ENCODE measurements at regions not wholly inside any gene's neighbourhood (a gene's known extent, or its start where the extent isn't known, plus 50 kb on each side); places are given as distances from the start of the nearest gene placed in this dataset.
"Not testable (repeated sequence)": the region's sequence is repeated elsewhere in the genome, so short reads cannot be mapped to it uniquely, and the experiment has no call there.

- H3K18ac ChIP-seq (ENCODE audit: insufficient read length, low read depth, low read length) = no peak overlapping the region
- no peak overlapping the region for H2AFZ ChIP-seq (ENCODE audit: low read length)
- H3K27me3 ChIP-seq (ENCODE audit: insufficient read depth, low read length) = no peaks in the 10 kb centered on the region
- peaks cover 0 to 8% (median 4%) of the 10 kb centered on the region in 3 experiments; a peak in 4 of 7 replicates for H3K36me3 Mint-ChIP-seq (ENCODE audit: insufficient read depth in 1 of 3, low read depth in 3 of 3)
- no peak overlapping the region for H4K91ac ChIP-seq (ENCODE audit: insufficient read length, low read depth, low read length)
- no peak overlapping the region for H3K27ac Mint-ChIP-seq
- H3K4me2 ChIP-seq (ENCODE audit: insufficient read depth, insufficient read length, low read length) = no peak overlapping the region
- no peaks in the 10 kb centered on the region for H3K79me1 ChIP-seq (ENCODE audit: insufficient read depth, low read depth, low read length, poor library complexity, severe bottlenecking)
- TF ChIP-seq CTCF (conservative IDR thresholded peaks at IDR 0.05) = no peak
- no peaks in the 10 kb centered on the region for H3K4me1 ChIP-seq (ENCODE audit: insufficient read depth, low read length)
- H2BK5ac ChIP-seq (ENCODE audit: insufficient read length, low read length) = no peak overlapping the region
- H2BK12ac ChIP-seq (ENCODE audit: insufficient read length, low read depth, low read length) = no peak overlapping the region
- H2AK5ac ChIP-seq (ENCODE audit: insufficient read length, low read length) = no peak overlapping the region
- no peak overlapping the region for H2BK20ac ChIP-seq (ENCODE audit: low read depth, low read length, poor library complexity, severe bottlenecking)
- no peak overlapping the region for H3K4me3 Mint-ChIP-seq
- no peaks in the 10 kb centered on the region for H3K9me3 ChIP-seq (ENCODE audit: control insufficient read depth, low read depth, low read length)
- H4K8ac ChIP-seq (replicated peaks; ENCODE audit: insufficient read length, low read depth, low read length) = no peak overlapping the region
- no peak overlapping the region for H3K56ac ChIP-seq (ENCODE audit: insufficient read length, low read depth, low read length)
- no peaks in the 10 kb centered on the region; the same call in 1 of the 2 replicates for H3K27me3 Mint-ChIP-seq (ENCODE audit: low read depth)
- H3K23me2 ChIP-seq (ENCODE audit: insufficient read length, low read depth, low read length, poor library complexity, severe bottlenecking) = no peaks in the 10 kb centered on the region
- no peak overlapping the region for H3K9ac ChIP-seq (ENCODE audit: extremely low read depth, insufficient read length, low read length)
- no peaks in the 10 kb centered on the region for H4K20me1 ChIP-seq (ENCODE audit: control insufficient read depth, insufficient read depth, insufficient read length)
- H3K79me2 ChIP-seq (ENCODE audit: insufficient read depth, low read length) = no peaks in the 10 kb centered on the region
- H3K4me1 Mint-ChIP-seq = peaks cover 3% of the 10 kb centered on the region in 2 experiments; a peak in 2 of 4 replicates
- H3K27ac ChIP-seq (ENCODE audit: insufficient read length, low read depth, low read length) = no peak overlapping the region
- no peak overlapping the region for H2BK15ac ChIP-seq (ENCODE audit: low read depth, low read length)
- no peak overlapping the region for H3K4ac ChIP-seq (ENCODE audit: low read depth, low read length)
- WGBS (ENCODE audit: extremely low coverage, insufficient read length, low lambda C conversion rate) = no CpG with 5 or more reads among the region's 4 CpGs
- H4K5ac ChIP-seq (ENCODE audit: insufficient read length, low read depth, low read length) = no peak overlapping the region
- no peak for DNase-seq
- peaks cover 8 to 17% of the 10 kb centered on the region in 2 experiments for H3K9me3 Mint-ChIP-seq
- H3K14ac ChIP-seq (ENCODE audit: insufficient read depth, low read length) = no peak overlapping the region
- no peak overlapping the region for H3K23ac ChIP-seq (ENCODE audit: insufficient read length, low read depth, low read length)
- no peak overlapping the region for H2BK120ac ChIP-seq (ENCODE audit: low read depth, low read length, poor library complexity, severe bottlenecking)
- H3T11ph ChIP-seq (ENCODE audit: low read length) = no peak overlapping the region
Observed at GRCh38 chr14:94821705-94822104, 51.8 kb upstream of the GSC start.

- H4K91ac ChIP-seq (ENCODE audit: insufficient read length, low read depth, low read length); H2BK5ac ChIP-seq (ENCODE audit: insufficient read length, low read length); H3K27ac Mint-ChIP-seq; H3K27me3 ChIP-seq (ENCODE audit: insufficient read depth, low read length); H2AK5ac ChIP-seq (ENCODE audit: insufficient read length, low read length); H2BK15ac ChIP-seq (ENCODE audit: low read depth, low read length); H3K4me2 ChIP-seq (ENCODE audit: insufficient read depth, insufficient read length, low read length); H2BK120ac ChIP-seq (ENCODE audit: low read depth, low read length, poor library complexity, severe bottlenecking); H4K20me1 ChIP-seq (ENCODE audit: control insufficient read depth, insufficient read depth, insufficient read length); H3K9ac ChIP-seq (ENCODE audit: extremely low read depth, insufficient read length, low read length); H3K36me3 Mint-ChIP-seq (ENCODE audit: insufficient read depth in 1 of 3, low read depth in 3 of 3); H4K8ac ChIP-seq (replicated peaks; ENCODE audit: insufficient read length, low read depth, low read length); H3K79me1 ChIP-seq (ENCODE audit: insufficient read depth, low read depth, low read length, poor library complexity, severe bottlenecking); H2BK12ac ChIP-seq (ENCODE audit: insufficient read length, low read depth, low read length); H3K9me3 ChIP-seq (ENCODE audit: control insufficient read depth, low read depth, low read length); H3K56ac ChIP-seq (ENCODE audit: insufficient read length, low read depth, low read length); H2BK20ac ChIP-seq (ENCODE audit: low read depth, low read length, poor library complexity, severe bottlenecking); H3K4me3 Mint-ChIP-seq; H3K18ac ChIP-seq (ENCODE audit: insufficient read length, low read depth, low read length); H3K14ac ChIP-seq (ENCODE audit: insufficient read depth, low read length); H3K27ac ChIP-seq (ENCODE audit: insufficient read length, low read depth, low read length); H3K4me1 Mint-ChIP-seq; H3K79me2 ChIP-seq (ENCODE audit: insufficient read depth, low read length); H3K4ac ChIP-seq (ENCODE audit: low read depth, low read length); H3K23me2 ChIP-seq (ENCODE audit: insufficient read length, low read depth, low read length, poor library complexity, severe bottlenecking); H3K23ac ChIP-seq (ENCODE audit: insufficient read length, low read depth, low read length); H2AFZ ChIP-seq (ENCODE audit: low read length); H4K5ac ChIP-seq (ENCODE audit: insufficient read length, low read depth, low read length); H3K27me3 Mint-ChIP-seq (ENCODE audit: low read depth); DNase-seq; H3K4me1 ChIP-seq (ENCODE audit: insufficient read depth, low read length); H3T11ph ChIP-seq (ENCODE audit: low read length): not testable (repeated sequence)
- peaks cover 8 to 17% of the 10 kb centered on the region in 2 experiments for H3K9me3 Mint-ChIP-seq
- WGBS (ENCODE audit: extremely low coverage, insufficient read length, low lambda C conversion rate) = no CpG with 5 or more reads among the region's 1 CpG
Observed at GRCh38 chr14:94820932-94821331, 51.0 kb upstream of the GSC start.

Measured in H9 (cell line).